B cell (primary cell): ENCODE measurements at regions not wholly inside any gene's neighbourhood (a gene's known extent, or its start where the extent isn't known, plus 50 kb on each side); places are given as distances from the start of the nearest gene placed in this dataset.

Experiments
- CTCF ChIP-seq: fragments of 200-600 bp; IDR thresholded peaks from one replicate; pipeline ENCODE4 v1.8.0; 2022; ENCODE audit warnings: antibody characterized with exemption, mild to moderate bottlenecking
- EZH2 ChIP-seq: IDR thresholded peaks from 2 replicates; pipeline ENCODE4 v1.6.1; 2012; ENCODE audit warnings: borderline replicate concordance, low read depth, mild to moderate bottlenecking, moderate library complexity, low read length; ENCODE audit not compliant: insufficient read depth, poor library complexity, severe bottlenecking

- TF ChIP-seq CTCF (no peak), EZH2 (no peak)
These were observed 145.8 kb downstream of the SLC38A6 start for GRCh38 chr14:61126603-61127498.
